Common myeloid progenitor, CD34-positive (primary cell): ENCODE measurements at regions not wholly inside any gene's neighbourhood (a gene's known extent, or its start where the extent isn't known, plus 50 kb on each side); places are given as distances from the start of the nearest gene placed in this dataset.

ENCODE experiments used
- CTCF ChIA-PET: fragments of 350-600 bp; sonication (Branson Sonifier 250); formaldehyde crosslinking; loops from one replicate; lab custom pipeline; 2021; ENCODE audit warnings: antibody characterized with exemption; lab: Charles Lee
- POLR2A ChIA-PET: fragments of 350-600 bp; sonication (Branson Sonifier 250); formaldehyde crosslinking; loops from one replicate; lab custom pipeline; 2021; ENCODE audit warnings: antibody characterized with exemption; lab: Charles Lee
- DNase-seq, 3 donors: peaks; one replicate each; pipeline versions ENCODE4 v3.0.0 to v3.0.0-alpha.2; 2013
- H3K27ac ChIP-seq, 2 experiments: 1 replicate in 1 of 2; 2 replicates in 1 of 2; pipeline ENCODE4 v1.7.0; 2013; ENCODE audit warnings: inconsistent platforms in 2 of 2, low read length in 2 of 2, mild to moderate bottlenecking in 2 of 2, low read depth in 1 of 2, moderate library complexity in 1 of 2; ENCODE audit not compliant: severe bottlenecking in 2 of 2, insufficient read depth in 1 of 2, poor library complexity in 1 of 2
- H3K27me3 ChIP-seq, 5 experiments: replicated peaks in 2 of 5; 1 replicate in 3 of 5; 2 replicates in 2 of 5; pipeline versions ENCODE4 v1.6.1 to v1.7.0; 2013; ENCODE audit warnings: low read length in 4 of 5, mild to moderate bottlenecking in 2 of 5, moderate library complexity in 2 of 5, inconsistent platforms in 1 of 5; ENCODE audit not compliant: insufficient read depth in 5 of 5, control insufficient read depth in 4 of 5
- H3K36me3 ChIP-seq, 4 experiments: 1 replicate in 2 of 4; 2 replicates in 2 of 4; pipeline versions ENCODE4 v1.6.1 to v1.7.0; 2013; ENCODE audit warnings: low read length in 3 of 4, control low read depth in 1 of 4, mild to moderate bottlenecking in 1 of 4; ENCODE audit not compliant: control insufficient read depth in 4 of 4, insufficient read depth in 4 of 4
- H3K4me1 ChIP-seq, 4 experiments: 1 replicate in 3 of 4; 2 replicates in 1 of 4; pipeline versions ENCODE4 v1.6.1 to v1.7.1; 2013; ENCODE audit warnings: low read length in 3 of 4, mild to moderate bottlenecking in 3 of 4, control low read depth in 1 of 4, inconsistent platforms in 1 of 4, moderate library complexity in 1 of 4; ENCODE audit not compliant: control insufficient read depth in 4 of 4, insufficient read depth in 4 of 4; ENCODE audit errors: control extremely low read depth in 1 of 4
- H3K4me3 ChIP-seq, 7 experiments: 1 replicate in 4 of 7; 2 replicates in 3 of 7; pipeline versions ENCODE4 v1.5.1 to v1.7.0; 2013; ENCODE audit warnings: mild to moderate bottlenecking in 7 of 7, low read length in 6 of 7, moderate library complexity in 6 of 7, inconsistent platforms in 2 of 7, low read depth in 2 of 7, control low read depth in 1 of 7; ENCODE audit not compliant: insufficient read depth in 4 of 7, control insufficient read depth in 1 of 7; ENCODE audit errors: extremely low read depth in 1 of 7
- H3K9me3 ChIP-seq, 5 experiments: 1 replicate in 4 of 5; 2 replicates in 1 of 5; pipeline versions ENCODE4 v1.6.1 to v1.7.1; 2013; ENCODE audit warnings: low read length in 4 of 5, mild to moderate bottlenecking in 2 of 5, inconsistent platforms in 1 of 5, low read depth in 1 of 5, moderate library complexity in 1 of 5; ENCODE audit not compliant: control insufficient read depth in 4 of 5, insufficient read depth in 2 of 5; ENCODE audit errors: control extremely low read depth in 1 of 5
- WGBS: methylation state at CpG from one replicate; pipeline ENCODE4 v1.1.5; 2013; ENCODE audit not compliant: insufficient coverage; 5-methylcytosine and 5-hydroxymethylcytosine counted together

GRCh38 chr17:31673076-31673475 is 186.0 kb downstream of the COPRS start:
- Histone ChIP-seq H3K27me3 (peaks cover 0 to 6% (median 0%) of the 10 kb centered on the region in 5 experiments), H3K4me1 (no peaks in the 10 kb centered on the region), H3K27ac (no peak overlapping the region), H3K9me3 (peaks cover 0 to 3% (median 0%) of the 10 kb centered on the region in 5 experiments), H3K4me3 (no peak overlapping the region), H3K36me3 (no peaks in the 10 kb centered on the region)
- DNase-seq, result no peak
- ChIA-PET CTCF (interaction anchor here (1.4 kb wide), 1 partner anchor 17 kb away, joined by 3 read pairs; no protein-coding TSS in a partner anchor), POLR2A (no interaction called here)
- 97% methylated on average over 8 of the region's 8 CpGs for WGBS

- Histone ChIP-seq H3K36me3 (no peaks in the 10 kb centered on the region), H3K27me3 (peaks cover 0 to 6% (median 0%) of the 10 kb centered on the region in 5 experiments), H3K4me3 (no peak overlapping the region), H3K27ac (no peak overlapping the region), H3K9me3 (peaks cover 0 to 3% (median 0%) of the 10 kb centered on the region in 5 experiments), H3K4me1 (no peaks in the 10 kb centered on the region)
- 79% methylated on average over 7 of the region's 7 CpGs for WGBS
- CTCF ChIA-PET, result no interaction called here
- POLR2A ChIA-PET, result no interaction called here
- DNase-seq, result no peak
These were observed 186.8 kb downstream of the COPRS start for GRCh38 chr17:31672161-31672819.

DNA sequence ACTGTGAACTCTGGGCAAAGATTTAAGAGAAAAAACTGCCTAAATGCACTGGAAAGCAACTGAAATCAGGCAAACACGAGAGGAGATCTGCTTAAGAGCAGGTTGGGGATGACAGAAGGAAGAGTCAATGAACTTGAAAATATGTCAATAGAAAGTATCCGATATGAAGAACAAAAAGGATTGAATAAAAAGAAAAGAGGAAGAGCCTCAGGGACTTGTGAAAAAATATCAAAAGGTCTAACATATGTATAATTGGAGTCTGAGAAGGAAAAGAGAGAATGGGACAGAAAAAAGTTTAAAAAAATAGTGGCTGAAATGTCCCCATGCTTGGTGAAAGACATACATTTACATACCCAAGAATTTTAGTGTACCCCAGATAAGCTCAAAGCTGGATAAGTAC is 195.5 kb downstream of the COPRS start:
- Histone ChIP-seq H3K9me3 (peaks cover 5 to 23% (median 15%) of the 10 kb centered on the region in 5 experiments), H3K4me3 (no peak overlapping the region), H3K4me1 (no peaks in the 10 kb centered on the region), H3K27me3 (no peaks in the 10 kb centered on the region), H3K27ac (no peak overlapping the region), H3K36me3 (no peaks in the 10 kb centered on the region)
- ChIA-PET POLR2A (no interaction called here), CTCF (no interaction called here)
- 97% methylated on average over 2 of the region's 2 CpGs for whole genome bisulfite sequencing
- peak; percentile 24 to 58 (median 55) for DNase-seq

DNA sequence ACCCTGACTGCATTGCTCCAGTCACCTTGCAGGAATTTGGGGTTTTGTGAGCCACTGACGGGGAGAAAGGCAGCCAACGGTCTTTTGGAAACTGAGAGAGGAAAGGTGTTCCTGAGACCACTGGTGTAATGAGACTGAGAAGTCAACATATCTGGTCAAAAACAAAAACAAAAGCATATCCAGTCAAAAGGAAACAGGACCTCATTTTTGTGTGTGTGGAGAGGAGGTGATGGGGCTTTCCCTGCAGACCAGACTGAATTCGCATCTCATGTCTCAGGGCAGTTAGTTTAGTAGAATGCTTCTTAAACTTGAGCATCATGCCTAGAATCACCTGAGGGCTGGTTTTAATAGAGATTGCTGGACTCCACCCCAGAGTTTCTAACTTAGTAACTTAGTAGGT is 198.4 kb downstream of the COPRS start:
- Histone ChIP-seq H3K27ac (no peak overlapping the region), H3K4me3 (no peak overlapping the region), H3K4me1 (no peaks in the 10 kb centered on the region), H3K9me3 (peaks cover 5 to 23% (median 15%) of the 10 kb centered on the region in 5 experiments), H3K36me3 (no peaks in the 10 kb centered on the region), H3K27me3 (no peaks in the 10 kb centered on the region)
- ChIA-PET CTCF (no interaction called here), POLR2A (no interaction called here)
- DNase-seq, result no peak
- 83% methylated on average over 1 of the region's 3 CpGs for WGBS

DNA sequence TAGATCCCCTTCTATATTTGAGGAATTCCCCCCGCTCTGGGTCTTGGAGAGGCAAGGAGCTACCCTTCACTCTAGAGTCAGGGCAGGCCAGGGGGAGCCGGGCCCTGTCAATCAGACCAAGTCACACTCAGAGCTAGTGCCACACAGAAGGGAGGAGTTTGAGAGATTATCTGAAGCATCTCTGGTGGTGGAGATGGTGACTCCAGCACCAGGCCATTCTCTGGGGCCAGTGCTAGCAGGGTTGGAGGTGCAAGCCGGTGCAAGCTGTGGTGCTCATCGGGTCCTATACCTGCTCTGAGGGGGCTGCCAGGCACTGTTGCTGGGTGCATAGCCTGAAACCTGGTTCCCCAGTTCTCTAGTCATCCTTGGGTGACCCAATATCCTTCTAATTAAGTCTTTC is 201.2 kb downstream of the COPRS start:
- no peak for DNase-seq
- WGBS, result 100% methylated on average over 2 of the region's 4 CpGs

GRCh38 chr17:31654936-31655335 is 204.1 kb downstream of the COPRS start:
- no peaks in the 10 kb centered on the region for H3K9me3 ChIP-seq
- peaks cover 0 to 2% (median 0%) of the 10 kb centered on the region in 4 experiments for H3K4me1 ChIP-seq
- H3K27ac ChIP-seq, result no peak overlapping the region
- H3K36me3 ChIP-seq, result no peaks in the 10 kb centered on the region
- no peaks in the 10 kb centered on the region for H3K27me3 ChIP-seq
- CTCF ChIA-PET, result no interaction called here
- 81% methylated on average over 7 of the region's 8 CpGs for WGBS
- POLR2A ChIA-PET, result no interaction called here
- DNase-seq, result peak in 2 of 3 donors; percentile 70 to 72
- no peak overlapping the region for H3K4me3 ChIP-seq

More for the DNA sequence above, 201.2 kb downstream of the COPRS start:
- CTCF ChIA-PET, result interaction anchor here (1.0 kb wide), 1 partner anchor 68 kb away, joined by 3 read pairs; no protein-coding TSS in a partner anchor
- H3K27ac ChIP-seq, result no peak overlapping the region
- H3K4me3 ChIP-seq, result no peak overlapping the region
- H3K4me1 ChIP-seq, result peaks cover 0 to 2% (median 0%) of the 10 kb centered on the region in 4 experiments
- POLR2A ChIA-PET, result no interaction called here
- peaks cover 0 to 11% (median 6%) of the 10 kb centered on the region in 5 experiments for H3K9me3 ChIP-seq
- no peaks in the 10 kb centered on the region for H3K27me3 ChIP-seq
- no peaks in the 10 kb centered on the region for H3K36me3 ChIP-seq

- H3K27ac ChIP-seq, result no peak overlapping the region
- WGBS, result 77% methylated on average over 4 of the region's 6 CpGs
- H3K27me3 ChIP-seq, result no peaks in the 10 kb centered on the region
- CTCF ChIA-PET, result interaction anchor here (0.7 kb wide), 1 partner anchor 110 kb away, joined by 3 read pairs; no protein-coding TSS in a partner anchor
- peaks cover 0 to 2% (median 0%) of the 10 kb centered on the region in 4 experiments for H3K4me1 ChIP-seq
- DNase-seq, result no peak
- no peaks in the 10 kb centered on the region for H3K9me3 ChIP-seq
- H3K4me3 ChIP-seq, result no peak overlapping the region
- no peaks in the 10 kb centered on the region for H3K36me3 ChIP-seq
- POLR2A ChIA-PET, result no interaction called here
These were observed 205.4 kb downstream of the COPRS start for GRCh38 chr17:31653691-31654090.
